ENCODE measurements at regions not wholly inside any gene's neighbourhood (a gene's known extent, or its start where the extent isn't known, plus 50 kb on each side); places are given as distances from the start of the nearest gene placed in this dataset.

GRCh38 chr13:102935896-102936321 is 90.1 kb downstream of the ERCC5 start:
- DNase-seq (ENCODE audit: low spot score) = no peak

GRCh38 chr13:102933523-102933922 is 87.7 kb downstream of the ERCC5 start:
- no peak for DNase-seq (ENCODE audit: low spot score)

GRCh38 chr13:102933122-102933521 is 87.3 kb downstream of the ERCC5 start:
- no peak for DNase-seq (ENCODE audit: low spot score)

GRCh38 chr13:102932331-102932730 is 86.5 kb downstream of the ERCC5 start:
- no peak for DNase-seq (ENCODE audit: low spot score)

GRCh38 chr13:102930566-102930965 is 84.7 kb downstream of the ERCC5 start:
- DNase-seq (ENCODE audit: low spot score) = no peak

GRCh38 chr13:102928941-102929675 is 83.3 kb downstream of the ERCC5 start:
- peak; percentile 13 for DNase-seq (ENCODE audit: low spot score)

Data from umbilical cord (tissue), 1 donor.